ENCODE measurements at regions not wholly inside any gene's neighbourhood (a gene's known extent, or its start where the extent isn't known, plus 50 kb on each side); places are given as distances from the start of the nearest gene placed in this dataset.

GRCh38 chr20:12883507-12883885 lies 125.3 kb upstream of the SPTLC3 start:
- DNase-seq (ENCODE audit: low read depth), result no peak

DNA sequence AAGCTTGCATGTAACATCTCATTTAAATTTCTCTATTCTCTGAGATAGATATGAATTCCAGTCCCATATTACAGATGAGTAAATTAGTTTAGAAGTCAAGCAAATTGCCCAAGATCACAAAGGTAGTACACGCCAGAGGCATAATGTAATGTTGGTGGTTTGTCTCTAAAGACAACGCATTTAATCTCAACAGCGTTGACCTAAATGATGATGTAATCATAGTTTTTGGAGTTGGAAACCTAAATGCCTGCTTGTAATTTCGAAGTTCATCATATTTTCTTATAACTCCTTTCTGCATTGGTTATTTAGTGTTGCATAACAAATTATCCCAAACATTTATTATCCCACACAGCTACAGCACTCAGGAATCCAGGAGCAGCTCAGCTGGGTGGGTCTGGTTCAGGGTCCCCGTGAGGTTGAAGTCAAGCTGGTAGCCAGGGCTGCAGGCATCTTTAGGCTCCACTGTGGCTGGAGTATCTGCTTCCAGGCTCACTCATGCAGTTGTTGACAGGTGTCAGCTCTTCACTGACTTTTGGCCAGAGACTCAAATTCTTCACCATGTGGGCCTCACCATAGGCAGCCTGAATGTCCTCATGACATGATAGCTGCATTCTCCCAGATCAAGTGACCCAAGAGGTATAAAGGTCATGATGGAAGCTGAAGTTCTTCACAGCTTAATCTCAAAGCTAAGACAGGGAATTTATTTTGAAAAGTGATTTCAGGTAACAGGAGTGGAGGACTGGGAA lies 122.0 kb upstream of the SPTLC3 start:
- DNase-seq (ENCODE audit: low read depth), result no peak

DNA sequence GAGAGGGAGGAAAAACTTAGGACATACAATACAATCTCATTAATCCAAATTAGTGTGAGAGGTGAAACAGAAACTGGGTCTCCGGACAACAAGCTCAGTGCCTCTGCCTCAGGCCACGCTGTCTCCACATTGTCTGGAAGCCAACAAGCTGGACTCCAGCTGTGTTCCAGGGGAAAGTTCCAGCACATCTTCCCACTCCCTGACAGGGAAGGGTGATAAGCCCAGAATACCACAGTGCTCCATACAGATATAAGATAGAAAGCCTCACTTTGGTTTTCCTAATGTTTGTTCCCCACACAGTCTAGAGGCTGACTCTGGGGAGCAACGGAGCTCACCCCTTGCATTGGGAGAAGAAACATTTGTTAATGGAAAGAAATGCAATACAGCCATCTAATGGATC lies 117.1 kb upstream of the SPTLC3 start:
- DNase-seq (ENCODE audit: low read depth), result no peak

DNA sequence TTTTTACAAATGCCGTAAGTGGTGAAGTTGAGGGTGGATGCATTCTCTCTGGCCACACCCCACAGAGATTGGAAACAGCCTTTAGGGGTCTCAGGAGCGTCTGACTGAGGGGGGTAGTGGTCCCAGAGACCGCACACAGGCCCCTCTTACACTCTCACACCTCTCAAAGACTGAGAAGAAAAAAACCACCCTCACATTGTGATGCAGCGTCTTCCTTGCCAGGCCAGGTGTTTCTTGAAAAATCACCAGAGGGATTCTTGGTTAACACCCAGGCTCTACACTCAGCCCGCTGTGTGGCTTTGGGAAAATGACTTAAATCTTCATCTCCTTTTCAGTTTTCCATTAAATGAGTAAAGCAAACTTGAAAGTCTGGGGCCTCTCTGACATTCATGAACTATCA lies 115.8 kb upstream of the SPTLC3 start:
- DNase-seq (ENCODE audit: low read depth), result no peak

GRCh38 chr20:12893653-12894052 lies 115.1 kb upstream of the SPTLC3 start:
- DNase-seq (ENCODE audit: low read depth), result no peak

DNA sequence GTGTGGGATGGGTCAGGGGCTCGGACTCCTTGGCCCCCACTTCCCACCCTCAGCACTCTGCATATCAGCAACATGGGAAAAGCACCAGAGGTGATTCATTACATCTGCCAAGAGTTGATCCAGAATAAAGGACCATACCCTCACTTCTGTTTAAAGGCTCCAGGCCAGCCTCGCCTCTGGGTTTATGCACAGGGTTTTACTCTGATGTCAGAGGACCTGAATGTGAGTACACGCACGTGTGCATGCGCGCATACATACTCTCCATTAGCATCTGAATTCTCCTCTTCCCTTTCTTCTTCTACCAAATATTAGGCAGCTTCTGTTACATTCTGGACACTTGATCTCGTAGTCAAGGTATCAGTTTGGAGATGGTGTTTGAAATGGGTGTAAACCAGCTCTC lies 114.7 kb upstream of the SPTLC3 start:
- no peak for DNase-seq (ENCODE audit: low read depth)

- no peak for DNase-seq (ENCODE audit: low read depth)
Measured at GRCh38 chr20:12896180-12896579, 112.6 kb upstream of the SPTLC3 start.

DNA sequence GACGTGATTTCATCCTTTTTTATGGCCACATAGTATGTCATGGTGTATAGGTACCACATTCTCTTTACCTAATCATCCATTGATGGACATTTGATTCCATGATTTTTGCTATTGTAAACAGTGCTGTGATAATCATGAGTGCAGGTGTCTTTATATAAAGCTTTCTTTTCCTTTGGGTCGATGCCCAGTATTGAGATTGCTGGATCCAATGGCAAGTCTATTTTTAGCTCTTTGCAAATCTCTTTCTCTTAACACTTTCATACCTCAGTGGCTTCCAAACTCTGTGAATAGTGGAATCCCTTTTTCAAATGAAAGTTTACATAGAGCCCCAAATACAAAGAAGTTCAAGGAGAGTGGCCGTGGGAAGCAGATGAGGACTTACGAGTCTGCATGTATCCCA lies 105.8 kb upstream of the SPTLC3 start:
- DNase-seq (ENCODE audit: low read depth), result no peak

- peak; percentile 66 for DNase-seq (ENCODE audit: low read depth)
Measured at GRCh38 chr20:12906361-12906760, 102.4 kb upstream of the SPTLC3 start.

DNA sequence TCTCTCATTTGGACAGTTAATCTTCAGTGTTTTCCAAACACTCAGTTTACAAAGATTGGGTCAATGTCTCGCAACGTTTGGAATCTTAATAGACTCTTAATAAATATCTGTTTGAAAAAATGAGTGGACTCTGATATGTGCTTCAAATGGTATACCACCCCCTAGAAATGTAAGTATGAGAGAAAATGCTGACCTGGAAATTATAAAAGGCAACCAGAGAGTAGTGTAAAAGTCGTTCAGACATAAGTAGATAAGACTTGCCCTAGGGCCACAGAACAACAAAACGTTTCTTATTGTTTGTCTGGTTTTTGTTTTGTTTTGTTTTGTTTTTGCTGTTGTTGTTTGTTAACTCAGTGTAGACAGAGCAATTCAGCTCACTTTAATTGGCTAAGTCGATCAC lies 97.4 kb upstream of the SPTLC3 start:
- DNase-seq (ENCODE audit: low read depth), result no peak

- no peak for DNase-seq (ENCODE audit: low read depth)
Measured at GRCh38 chr20:12913781-12914443, 94.9 kb upstream of the SPTLC3 start.

- no peak for DNase-seq (ENCODE audit: low read depth)
Measured at GRCh38 chr20:12914804-12915203, 94.0 kb upstream of the SPTLC3 start.

DNA sequence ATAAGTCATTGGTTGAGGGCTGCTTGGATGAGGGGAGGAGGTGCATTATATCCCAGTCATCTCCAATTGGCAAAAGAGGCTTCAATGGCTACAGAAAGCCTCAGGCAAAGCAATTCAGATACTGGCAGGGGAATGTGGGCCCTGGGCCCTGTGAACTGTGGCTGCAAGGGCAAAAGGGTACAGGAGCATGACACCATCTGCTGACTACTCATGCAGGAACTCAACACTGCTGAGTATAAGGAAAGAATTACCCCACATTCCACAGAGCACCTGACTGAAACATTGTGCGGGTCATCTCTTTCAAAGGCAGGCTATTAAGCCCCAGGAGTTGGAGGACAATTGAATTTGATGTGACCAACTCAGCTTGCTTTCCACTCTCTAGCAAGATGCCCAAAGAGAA lies 92.1 kb upstream of the SPTLC3 start:
- DNase-seq (ENCODE audit: low read depth), result peak; percentile 93

DNA sequence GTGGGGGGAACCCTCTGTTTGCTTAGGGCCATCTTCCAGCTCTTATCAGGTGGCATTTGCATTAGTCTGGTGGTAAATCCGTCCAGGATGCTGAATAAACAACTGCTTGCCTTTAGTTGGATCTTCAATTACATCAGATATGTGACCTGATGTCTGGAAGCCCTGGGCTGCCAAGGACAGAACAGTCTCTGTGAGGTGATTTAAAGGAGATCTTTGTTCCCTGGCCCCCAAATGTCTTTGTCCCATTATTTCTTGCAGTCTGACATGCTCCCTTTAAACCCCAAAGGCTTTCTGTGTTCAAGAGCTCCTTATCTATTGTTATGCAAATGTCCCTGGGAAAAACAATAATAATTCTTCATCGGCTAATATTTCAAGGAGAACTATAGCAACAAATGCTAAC lies 84.6 kb upstream of the SPTLC3 start:
- no peak for DNase-seq (ENCODE audit: low read depth)

DNA sequence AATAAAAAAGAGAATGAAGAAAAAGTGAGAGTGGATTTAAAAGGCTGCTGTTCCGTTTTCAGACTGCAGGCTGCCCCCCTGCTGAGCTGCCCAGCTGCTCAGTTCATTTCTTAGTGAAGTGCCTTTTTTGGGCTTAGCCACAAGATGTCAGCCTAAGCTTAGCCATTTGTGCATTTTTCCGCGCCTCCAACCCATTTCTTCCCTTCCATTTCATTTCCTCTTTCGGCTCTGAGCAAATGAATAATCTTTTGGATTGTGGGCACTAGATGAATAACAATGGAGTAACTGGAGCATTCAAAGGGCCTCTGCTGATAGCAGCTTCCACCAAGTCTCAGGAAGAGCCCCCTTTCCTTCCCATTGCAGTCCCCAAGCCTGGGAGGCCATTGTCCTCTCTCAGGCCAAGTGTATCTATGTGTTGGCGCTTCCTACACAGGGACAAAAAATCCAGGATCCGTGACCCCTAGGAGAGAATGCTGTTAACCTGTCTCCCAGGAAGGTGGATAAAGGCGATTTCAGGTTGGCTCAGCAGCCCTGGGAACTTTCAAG lies 83.5 kb upstream of the SPTLC3 start:
- DNase-seq (ENCODE audit: low read depth), result peak; percentile 83

DNA sequence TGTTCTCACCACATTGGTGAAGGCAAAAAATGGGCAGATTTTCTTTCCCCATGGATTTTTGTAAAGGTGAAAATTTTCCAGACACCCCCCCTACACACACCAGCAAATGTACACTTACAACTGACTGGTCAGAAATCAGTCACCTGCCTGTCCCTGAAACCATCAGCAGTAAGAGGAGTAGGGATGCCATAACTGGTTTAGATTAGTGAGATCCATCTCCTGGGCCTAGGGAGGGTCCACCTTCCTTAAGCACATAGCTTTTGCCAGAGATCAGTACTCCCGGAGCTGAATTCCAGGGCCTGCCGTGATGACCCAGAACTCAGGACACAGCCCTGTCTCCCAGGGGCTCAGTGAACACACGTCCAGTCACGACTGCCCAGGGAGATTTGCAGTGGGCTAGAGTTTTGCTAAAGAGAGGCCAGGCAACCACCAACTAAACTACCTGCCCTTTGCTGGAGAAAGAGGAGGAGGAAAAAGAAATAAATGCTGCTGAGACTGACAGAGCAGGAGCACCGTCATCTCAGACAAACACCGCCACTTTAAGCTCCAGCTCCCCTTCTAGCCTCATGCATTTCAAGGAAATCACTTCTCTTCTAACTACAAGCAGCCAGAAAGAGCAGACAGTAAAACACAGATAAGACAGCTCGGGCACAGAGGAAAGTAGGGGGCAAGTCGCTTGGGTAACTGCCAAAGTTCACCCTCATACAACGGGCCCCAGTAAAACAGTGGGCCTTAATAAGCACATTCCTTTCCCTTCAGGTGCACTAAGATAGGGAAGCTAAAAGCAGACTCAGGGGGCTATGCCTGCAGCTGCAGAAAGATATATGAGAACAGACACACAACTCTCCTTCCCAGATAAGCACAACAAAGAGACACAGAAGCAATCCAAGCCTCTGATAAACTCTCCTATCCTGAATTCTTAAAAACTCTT lies 82.6 kb upstream of the SPTLC3 start:
- no peak for DNase-seq (ENCODE audit: low read depth)

DNA sequence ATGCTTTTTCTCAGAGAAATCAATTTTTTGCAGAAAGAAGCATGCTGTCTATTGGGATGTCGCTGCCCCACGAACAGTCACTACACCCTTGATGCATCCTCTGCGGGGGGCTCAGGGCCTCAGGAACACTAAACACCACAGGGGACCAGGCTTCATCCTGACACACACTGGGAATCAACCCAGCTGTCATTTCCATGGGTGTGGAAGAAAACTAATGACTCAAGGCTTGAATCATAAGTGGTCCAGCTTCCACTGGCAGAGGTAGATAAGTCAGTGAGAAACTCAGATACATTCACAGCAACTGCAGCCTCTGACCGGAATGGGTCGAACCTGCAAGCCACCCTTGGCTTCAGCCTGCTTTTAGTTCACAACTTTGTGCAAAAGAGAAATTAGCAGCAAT lies 81.3 kb upstream of the SPTLC3 start:
- DNase-seq (ENCODE audit: low read depth), result peak; percentile 30

- no peak for DNase-seq (ENCODE audit: low read depth)
Measured at GRCh38 chr20:12928358-12928754, 80.4 kb upstream of the SPTLC3 start.

GRCh38 chr20:12928755-12929401 lies 79.9 kb upstream of the SPTLC3 start:
- DNase-seq (ENCODE audit: low read depth), result peak; percentile 87

GRCh38 chr20:12936020-12936419 lies 72.8 kb upstream of the SPTLC3 start:
- no peak for DNase-seq (ENCODE audit: low read depth)

- DNase-seq (ENCODE audit: low read depth), result no peak
Measured at GRCh38 chr20:12936524-12936923, 72.2 kb upstream of the SPTLC3 start.

GRCh38 chr20:12941025-12941424 lies 67.7 kb upstream of the SPTLC3 start:
- DNase-seq (ENCODE audit: low read depth), result peak; percentile 84
